K562 (cell line): ENCODE measurements at regions not wholly inside any gene's neighbourhood (a gene's known extent, or its start where the extent isn't known, plus 50 kb on each side); places are given as distances from the start of the nearest gene placed in this dataset.

Experiments
- ATAC-seq: fragments of 200-7000 bp; cut with Tn5 transposase; 3 replicates; pipeline ENCODE4 v1.9.1; 2020; ENCODE audit warnings: moderate library complexity
- BruUV-seq: library from RNA; stranded (reverse); fragments of 400-500 nt; replicated peaks from 2 replicates; lab custom pipeline; 2021; lab: Mats Ljungman, UMichigan
- CTCF ChIA-PET: fragments of 300-600 bp; formaldehyde crosslinking; extraction: SDS; loops from one replicate; lab custom pipeline; 2021; ENCODE audit warnings: low intra/inter-chr PET ratio; lab: Yijun Ruan, JAX
- POLR2A ChIA-PET: fragments of 300-600, 350-650 bp; sonication (Branson Sonifier 250); formaldehyde crosslinking; extraction: SDS; loops from one replicate; lab custom pipeline; 2021; ENCODE audit warnings: antibody characterized with exemption, inconsistent platforms; lab: Yijun Ruan, JAX
- DNase-seq, 4 experiments: peaks; one replicate each; pipeline versions ENCODE4 v3.0.0 to v3.0.0-alpha.2; 2011 to 2018; ENCODE audit warnings: low spot score in 3 of 4, mixed read lengths in 3 of 4; ENCODE audit errors: extremely low read depth in 1 of 4
- FAIRE-seq: peaks from 2 replicates; lab custom pipeline; 2011; peaks lifted over from hg19 to GRCh38; lab: Jason Lieb, UNC
- H2AFZ ChIP-seq: 2 replicates; pipeline ENCODE4 v1.6.0; 2011; ENCODE audit warnings: low read depth, low read length, control low read depth, inconsistent platforms
- H3K27ac ChIP-seq: fragments of 200-600 bp; 3 replicates; pipeline ENCODE4 v1.8.0; 2011; ENCODE audit warnings: low read depth, mild to moderate bottlenecking, control low read depth, inconsistent platforms, low read length, moderate library complexity, mixed read lengths; ENCODE audit errors: extremely low read depth
- H3K27me3 ChIP-seq, 2 experiments: fragments of 300-600 bp in 1 of 2; 2 replicates in 1 of 2; 3 replicates in 1 of 2; pipeline versions ENCODE4 v1.6.0 to v1.8.0; 2011; ENCODE audit warnings: inconsistent platforms in 2 of 2, low read length in 2 of 2, mild to moderate bottlenecking in 1 of 2, mixed read lengths in 1 of 2, moderate library complexity in 1 of 2; ENCODE audit not compliant: control insufficient read depth in 2 of 2, insufficient read depth in 2 of 2
- H3K36me3 ChIP-seq: fragments of 300-600 bp; 3 replicates; pipeline ENCODE4 v1.8.0; 2011; ENCODE audit warnings: mild to moderate bottlenecking, low read length, inconsistent platforms; ENCODE audit not compliant: control insufficient read depth, insufficient read depth
- H3K4me1 ChIP-seq, 2 experiments: fragments of 200-600 bp in 1 of 2; replicated peaks in 1 of 2; 2 replicates in 1 of 2; 3 replicates in 1 of 2; pipeline versions ENCODE4 v1.5.1 to v1.8.0; 2011; ENCODE audit warnings: inconsistent platforms in 2 of 2, low read length in 2 of 2, mild to moderate bottlenecking in 1 of 2, mixed read lengths in 1 of 2, moderate library complexity in 1 of 2; ENCODE audit not compliant: control insufficient read depth in 2 of 2, insufficient read depth in 2 of 2
- H3K4me2 ChIP-seq: 2 replicates; pipeline ENCODE4 v1.6.1; 2011; ENCODE audit warnings: low read length, control low read depth, inconsistent platforms, mixed read lengths; ENCODE audit not compliant: insufficient read depth
- H3K4me3 ChIP-seq: fragments of 200-600 bp; sonication (generic), shearing (Covaris generic); 2 replicates; pipeline ENCODE4 v1.5.1; 2016; ENCODE audit warnings: control low read depth, inconsistent platforms
- H3K79me2 ChIP-seq: fragments of 200-600 bp; 3 replicates; pipeline ENCODE4 v1.8.0; 2011; ENCODE audit warnings: low read length, inconsistent platforms; ENCODE audit not compliant: control insufficient read depth, insufficient read depth
- H3K9ac ChIP-seq, 2 experiments: 2 replicates each; pipeline versions ENCODE4 v1.6.0 to v1.6.1; 2011; ENCODE audit warnings: low read depth in 2 of 2, low read length in 2 of 2, control low read depth in 1 of 2, inconsistent platforms in 1 of 2, mild to moderate bottlenecking in 1 of 2, mixed read lengths in 1 of 2; ENCODE audit not compliant: insufficient read depth in 1 of 2
- H3K9me1 ChIP-seq: one replicate; pipeline ENCODE4 v1.6.0; 2011; ENCODE audit warnings: inconsistent platforms, mild to moderate bottlenecking, low read length, moderate library complexity; ENCODE audit not compliant: control insufficient read depth, insufficient read depth
- H3K9me3 ChIP-seq: replicated peaks from 2 replicates; pipeline ENCODE4 v1.5.1; 2011; ENCODE audit warnings: low read depth, low read length, inconsistent platforms; ENCODE audit not compliant: control insufficient read depth, insufficient read depth
- H4K20me1 ChIP-seq: replicated peaks from 2 replicates; pipeline ENCODE4 v1.6.1; 2011; ENCODE audit warnings: low read length, inconsistent platforms, mixed read lengths; ENCODE audit not compliant: control insufficient read depth, insufficient read depth
- ERF ChIP-seq: fragments of 450-650 bp; formaldehyde crosslinking; IDR thresholded peaks from 2 replicates; pipeline ENCODE4 v1.4.0; 2020; ENCODE audit warnings: mild to moderate bottlenecking, mixed read lengths
- GATAD2A ChIP-seq: fragments of 450-650 bp; IDR thresholded peaks from 2 replicates; pipeline ENCODE4 v1.6.1; 2017
- NEUROD1 ChIP-seq: fragments of 150-350 bp; IDR thresholded peaks from 2 replicates; pipeline ENCODE4 v1.6.1; 2014; ENCODE audit warnings: borderline replicate concordance, low read length, low read depth; ENCODE audit not compliant: partially characterized antibody
- NFRKB ChIP-seq: fragments of 450-650 bp; IDR thresholded peaks from 2 replicates; pipeline ENCODE4 v1.6.1; 2016; ENCODE audit warnings: low read depth
- PHTF2 ChIP-seq: fragments of 250-450 bp; sonication (Bioruptor Pico); IDR thresholded peaks from 2 replicates; pipeline ENCODE4 v1.5.0; 2021; ENCODE audit warnings: mild to moderate bottlenecking
- PKNOX1 ChIP-seq: fragments of 450-650 bp; IDR thresholded peaks from 2 replicates; pipeline ENCODE4 v1.6.1; 2016
- TGIF2 ChIP-seq: sonication (generic); formaldehyde crosslinking; IDR thresholded peaks from 2 replicates; pipeline ENCODE4 v1.8.1; 2022; ENCODE audit warnings: mild to moderate bottlenecking, missing genetic modification reagents, moderate library complexity
- ZNF134 ChIP-seq: fragments of 250-450 bp; sonication (Bioruptor Pico); conservative IDR thresholded peaks from 2 replicates; pipeline ENCODE4 v1.4.0; 2020
- ZNF311 ChIP-seq: fragments of 250-450 bp; sonication (Bioruptor Pico); IDR thresholded peaks from 2 replicates; pipeline ENCODE4 v1.4.0; 2020; ENCODE audit warnings: mild to moderate bottlenecking, moderate library complexity
- ZNF695 ChIP-seq: fragments of 450-650 bp; formaldehyde crosslinking; IDR thresholded peaks from 2 replicates; pipeline ENCODE4 v1.4.0; 2020; ENCODE audit warnings: mild to moderate bottlenecking, moderate library complexity
- ZNF764 ChIP-seq: fragments of 250-450 bp; sonication (Bioruptor Pico); IDR thresholded peaks from 2 replicates; pipeline ENCODE4 v1.4.0; 2020; ENCODE audit warnings: low read depth, mild to moderate bottlenecking, moderate library complexity
- WGBS: fragments of 100-300 bp; shearing (Covaris generic); methylation state at CpG from one replicate; pipeline ENCODE4 v1.1.6; 2016; ENCODE audit warnings: low coverage, mixed read lengths; ENCODE audit not compliant: insufficient coverage; ENCODE audit errors: missing lambda C conversion rate; 5-methylcytosine and 5-hydroxymethylcytosine counted together
- in situ Hi-C: fragments of 300-500 bp; cut with MboI; formaldehyde crosslinking; loops from 4 replicates; pipeline ENCODE4 v1.15.0; 2018; ENCODE audit warnings: inconsistent platforms, mixed read lengths
- intact Hi-C: fragments of 100-400 bp; cut with micrococcal nuclease; formaldehyde crosslinking; loops from 2 replicates; pipeline ENCODE4 v1.14.2; 2022

GRCh38 chr1:209384710-209385550, 198.6 kb upstream of the CAMK1G start:
- H4K20me1 ChIP-seq: no peaks in the 10 kb centered on the region
- intact Hi-C loops: no loop called here
- H2AFZ ChIP-seq: no peak overlapping the region
- no peaks in the 10 kb centered on the region for H3K9me3 ChIP-seq
- POLR2A ChIA-PET: interaction anchor here (0.9 to 1.2 kb wide), 2 partner anchors 9 to 32 kb away, joined by 3 to 4 read pairs; no protein-coding TSS in a partner anchor
- H3K4me3 ChIP-seq: no peak overlapping the region
- H3K9ac ChIP-seq: no peak overlapping the region
- in situ Hi-C loops: no loop called here
- H3K4me1 ChIP-seq: no peaks in the 10 kb centered on the region
- H3K9me1 ChIP-seq: no peaks in the 10 kb centered on the region
- TF ChIP-seq ZNF695 (CRISPR knock-in tag): no peak
- TF ChIP-seq ERF (CRISPR knock-in tag): no peak
- TF ChIP-seq ZNF311 (CRISPR knock-in tag): no peak
- TF ChIP-seq PKNOX1: no peak
- TF ChIP-seq NEUROD1: no peak
- TF ChIP-seq TGIF2 (CRISPR knock-in tag): no peak
- no peak for TF ChIP-seq NFRKB
- no peak for TF ChIP-seq ZNF134 (CRISPR knock-in tag)
- no peak for TF ChIP-seq PHTF2 (CRISPR knock-in tag)
- no peak for TF ChIP-seq ZNF764 (CRISPR knock-in tag)
- no peak for TF ChIP-seq GATAD2A
- H3K4me2 ChIP-seq: no peak overlapping the region
- ATAC-seq (no peak), FAIRE-seq (no peak), DNase-seq (no peak)
- no peak overlapping the region for H3K27ac ChIP-seq
- CTCF ChIA-PET: no interaction called here
- H3K79me2 ChIP-seq: no peaks in the 10 kb centered on the region
- WGBS: 3% methylated on average over 2 of the region's 2 CpGs
- BruUV-seq: no TSS peak
- H3K36me3 ChIP-seq: no peaks in the 10 kb centered on the region
- no peaks in the 10 kb centered on the region for H3K27me3 ChIP-seq
